HepG2 (cell line): ENCODE measurements at regions not wholly inside any gene's neighbourhood (a gene's known extent, or its start where the extent isn't known, plus 50 kb on each side); places are given as distances from the start of the nearest gene placed in this dataset.

Experiments
- ATAC-seq: fragments of 200-7000 bp; cut with Tn5 transposase; 3 replicates; pipeline ENCODE4 v1.9.1; 2020; ENCODE audit warnings: mild to moderate bottlenecking, moderate library complexity
- BruUV-seq: library from RNA; stranded (reverse); fragments of 400-500 nt; replicated peaks from 2 replicates; lab custom pipeline; 2021; lab: Mats Ljungman, UMichigan
- CTCF ChIA-PET: fragments of 300-600 bp; formaldehyde crosslinking; extraction: SDS; loops from one replicate; lab custom pipeline; 2021; ENCODE audit warnings: low total read pairs, inconsistent platforms, low intra/inter-chr PET ratio; lab: Yijun Ruan, JAX
- POLR2A ChIA-PET: fragments of 350-600 bp; sonication (Branson Sonifier 250); formaldehyde crosslinking; loops from one replicate; lab custom pipeline; 2020; ENCODE audit warnings: antibody characterized with exemption, inconsistent platforms; lab: Yijun Ruan, JAX
- DNase-seq: peaks from one replicate; pipeline ENCODE4 v3.0.0-alpha.2; 2015; ENCODE audit warnings: low spot score
- FAIRE-seq: peaks from 3 replicates; lab custom pipeline; 2011; peaks lifted over from hg19 to GRCh38; lab: Jason Lieb, UNC
- H2AFZ ChIP-seq: one replicate; pipeline ENCODE4 v1.6.1; 2011; ENCODE audit warnings: low read length, inconsistent platforms
- H3K27ac ChIP-seq: fragments of 300-600 bp; 3 replicates; pipeline ENCODE4 v1.8.0; 2011; ENCODE audit warnings: mixed run types, mild to moderate bottlenecking, mixed read lengths, low read length, inconsistent platforms; ENCODE audit not compliant: insufficient read depth; ENCODE audit errors: extremely low read length
- H3K27me3 ChIP-seq, 2 experiments: fragments of 200-600 bp in 1 of 2; 2 replicates in 1 of 2; 3 replicates in 1 of 2; pipeline versions ENCODE4 v1.6.0 to v1.8.0; 2011; ENCODE audit warnings: low read length in 2 of 2, mild to moderate bottlenecking in 2 of 2, moderate library complexity in 2 of 2, inconsistent platforms in 1 of 2; ENCODE audit not compliant: insufficient read depth in 2 of 2, control insufficient read depth in 1 of 2
- H3K36me3 ChIP-seq, 2 experiments: fragments of 200-600 bp in 1 of 2; replicated peaks in 1 of 2; 2 replicates in 1 of 2; 3 replicates in 1 of 2; pipeline versions ENCODE4 v1.5.1 to v1.8.0; 2011; ENCODE audit warnings: low read length in 2 of 2, inconsistent platforms in 1 of 2; ENCODE audit not compliant: insufficient read depth in 2 of 2, control insufficient read depth in 1 of 2
- H3K4me1 ChIP-seq: 2 replicates; pipeline ENCODE4 v1.5.1; 2012; ENCODE audit warnings: low read length, inconsistent platforms; ENCODE audit not compliant: insufficient read depth
- H3K4me2 ChIP-seq: 2 replicates; pipeline ENCODE4 v1.6.0; 2011; ENCODE audit warnings: low read depth, low read length, inconsistent platforms
- H3K4me3 ChIP-seq, 3 experiments: fragments of 200-600 bp in 1 of 3; sonication (generic), shearing (Covaris generic) in 1 of 3; replicated peaks in 1 of 3; 2 replicates each; pipeline ENCODE4 v1.5.1; 2011 to 2016; ENCODE audit warnings: low read length in 3 of 3, inconsistent platforms in 2 of 3, low read depth in 2 of 3, mild to moderate bottlenecking in 2 of 3, control low read depth in 1 of 3, mixed read lengths in 1 of 3; ENCODE audit not compliant: insufficient read depth in 1 of 3
- H3K79me2 ChIP-seq: one replicate; pipeline ENCODE4 v1.6.1; 2011; ENCODE audit warnings: low read length, inconsistent platforms; ENCODE audit not compliant: insufficient read depth
- H3K9ac ChIP-seq: 2 replicates; pipeline ENCODE4 v1.6.0; 2011; ENCODE audit warnings: mild to moderate bottlenecking, low read depth, low read length, inconsistent platforms; ENCODE audit not compliant: insufficient read depth
- H3K9me3 ChIP-seq: 2 replicates; pipeline ENCODE4 v1.5.1; 2012; ENCODE audit warnings: mild to moderate bottlenecking, low read length
- H4K20me1 ChIP-seq: 2 replicates; pipeline ENCODE4 v1.6.0; 2011; ENCODE audit warnings: inconsistent platforms, mild to moderate bottlenecking, low read length, moderate library complexity; ENCODE audit not compliant: insufficient read depth
- ATAD3A ChIP-seq: sonication (generic); formaldehyde crosslinking; IDR thresholded peaks from 2 replicates; pipeline ENCODE4 v1.4.0; 2020; ENCODE audit warnings: missing genetic modification reagents
- CREM ChIP-seq, 2 experiments: sonication (generic) in 1 of 2; formaldehyde crosslinking in 1 of 2; IDR thresholded peaks; 2 replicates each; pipeline versions ENCODE4 v1.4.0 to v1.6.1; 2016 to 2020; ENCODE audit warnings: antibody characterized with exemption in 1 of 2, mild to moderate bottlenecking in 1 of 2, missing genetic modification reagents in 1 of 2
- ELF4 ChIP-seq: sonication (generic); formaldehyde crosslinking; IDR thresholded peaks from 2 replicates; pipeline ENCODE4 v1.5.0; 2020; ENCODE audit warnings: missing genetic modification reagents, mild to moderate bottlenecking, moderate library complexity, borderline replicate concordance
- HDAC6 ChIP-seq: fragments of 200-600 bp; sonication (generic); IDR thresholded peaks from 2 replicates; pipeline ENCODE4 v1.7.0; 2017; ENCODE audit warnings: mild to moderate bottlenecking, antibody characterized with exemption, low read length, low read depth
- HMGXB3 ChIP-seq: sonication (generic); formaldehyde crosslinking; IDR thresholded peaks from 2 replicates; pipeline ENCODE4 v1.4.0; 2020; ENCODE audit warnings: missing genetic modification reagents, borderline replicate concordance
- IKZF1 ChIP-seq: fragments of 450-650 bp; IDR thresholded peaks from 2 replicates; pipeline ENCODE4 v1.7.1; 2016
- JUNB ChIP-seq: sonication (generic); formaldehyde crosslinking; IDR thresholded peaks from 2 replicates; pipeline ENCODE4 v1.8.0; 2022; ENCODE audit warnings: missing genetic modification reagents, mild to moderate bottlenecking, borderline replicate concordance
- NPAS2 ChIP-seq: sonication (generic); formaldehyde crosslinking; IDR thresholded peaks from 2 replicates; pipeline ENCODE4 v1.8.0; 2022; ENCODE audit warnings: mild to moderate bottlenecking, missing genetic modification reagents, borderline replicate concordance
- PAX8 ChIP-seq: sonication (generic); formaldehyde crosslinking; IDR thresholded peaks from 2 replicates; pipeline ENCODE4 v1.8.0; 2022; ENCODE audit warnings: mild to moderate bottlenecking, missing genetic modification reagents, borderline replicate concordance
- PHF5A ChIP-seq: IDR thresholded peaks from one replicate; pipeline ENCODE4 v1.6.1; 2018; ENCODE audit warnings: low read depth, missing genetic modification reagents; ENCODE audit not compliant: unreplicated experiment
- TEF ChIP-seq: sonication (generic); formaldehyde crosslinking; IDR thresholded peaks from 2 replicates; pipeline ENCODE4 v1.5.0; 2020; ENCODE audit warnings: missing genetic modification reagents
- TFDP1 ChIP-seq: IDR thresholded peaks from 2 replicates; pipeline ENCODE4 v1.6.1; 2016; ENCODE audit warnings: missing compliant biosample characterization, missing genetic modification reagents, borderline replicate concordance
- THAP7 ChIP-seq: sonication (generic); formaldehyde crosslinking; IDR thresholded peaks from 2 replicates; pipeline ENCODE4 v1.8.1; 2023; ENCODE audit warnings: mild to moderate bottlenecking, missing genetic modification reagents
- ZFP62 ChIP-seq: sonication (generic); formaldehyde crosslinking; IDR thresholded peaks from 2 replicates; pipeline ENCODE4 v1.4.0; 2020; ENCODE audit warnings: missing genetic modification reagents
- ZNF331 ChIP-seq: sonication (generic); formaldehyde crosslinking; IDR thresholded peaks from 2 replicates; pipeline ENCODE4 v1.4.0; 2020; ENCODE audit warnings: missing genetic modification reagents
- ZNF704 ChIP-seq: sonication (generic); formaldehyde crosslinking; IDR thresholded peaks from 2 replicates; pipeline ENCODE4 v1.8.1; 2023; ENCODE audit warnings: mild to moderate bottlenecking, inconsistent platforms, moderate library complexity, missing genetic modification reagents, borderline replicate concordance
- ZNF839 ChIP-seq: sonication (generic); formaldehyde crosslinking; IDR thresholded peaks from 2 replicates; pipeline ENCODE4 v1.4.0; 2020; ENCODE audit warnings: missing genetic modification reagents, mild to moderate bottlenecking, borderline replicate concordance
- WGBS: methylation state at CpG from one replicate; pipeline ENCODE4 v1.1.6; 2017; ENCODE audit warnings: low lambda C conversion rate; 5-methylcytosine and 5-hydroxymethylcytosine counted together
- in situ Hi-C: cut with HindIII; loops from 2 replicates; pipeline ENCODE4 v1.10.0; 2017; ENCODE audit warnings: low pct_unique_long_range_greater_than_20kb; ENCODE audit not compliant: extremely low pct_ligation_motif_present
- intact Hi-C: fragments of 100-400 bp; cut with micrococcal nuclease; formaldehyde crosslinking; loops from one replicate; pipeline ENCODE4 v1.10.0; 2022; ENCODE audit not compliant: unreplicated experiment

GRCh38 chrX:52426810-52427209, 58.0 kb downstream of the XAGE2 start:
- intact Hi-C loops: no loop called here
- H3K27me3 ChIP-seq: no peaks in the 10 kb centered on the region
- H3K4me1 ChIP-seq: no peaks in the 10 kb centered on the region
- ATAC-seq (no peak), DNase-seq (no peak), FAIRE-seq (no peak)
- H3K4me2 ChIP-seq: no peak overlapping the region
- H3K27ac ChIP-seq: no peak overlapping the region
- 0% methylated on average over 1 of the region's 1 CpG for WGBS
- no TSS peak for BruUV-seq
- in situ Hi-C loops: no loop called here
- no peaks in the 10 kb centered on the region for H3K79me2 ChIP-seq
- H3K9me3 ChIP-seq: no peaks in the 10 kb centered on the region
- no peaks in the 10 kb centered on the region for H4K20me1 ChIP-seq
- ChIA-PET CTCF (no interaction called here), POLR2A (no interaction called here)
- H2AFZ ChIP-seq: no peak overlapping the region
- H3K4me3 ChIP-seq: no peak overlapping the region
- no peaks in the 10 kb centered on the region for H3K36me3 ChIP-seq
- H3K9ac ChIP-seq: no peak overlapping the region
- TF ChIP-seq NPAS2 (CRISPR knock-in tag): no peak
- TF ChIP-seq ELF4 (CRISPR knock-in tag): no peak
- no peak for TF ChIP-seq ZFP62
- TF ChIP-seq IKZF1: no peak
- TF ChIP-seq TFDP1 (CRISPR knock-in tag): no peak
- no peak for TF ChIP-seq ZNF839 (CRISPR knock-in tag)
- no peak for TF ChIP-seq ZNF331
- TF ChIP-seq THAP7 (CRISPR knock-in tag): no peak
- TF ChIP-seq CREM (IDR thresholded peaks at IDR 0.05): no peak
- no peak for TF ChIP-seq CREM (CRISPR knock-in tag; IDR thresholded peaks at IDR 0.05)
- TF ChIP-seq TEF (CRISPR knock-in tag): no peak
- no peak for TF ChIP-seq PAX8 (CRISPR knock-in tag)
- TF ChIP-seq PHF5A (CRISPR knock-in tag): no peak
- no peak for TF ChIP-seq ATAD3A (CRISPR knock-in tag)
- TF ChIP-seq HDAC6: no peak
- TF ChIP-seq JUNB: no peak
- TF ChIP-seq ZNF704: no peak
- TF ChIP-seq HMGXB3 (CRISPR knock-in tag): no peak
